Lower leg skin (tissue), 3 donors: ENCODE measurements at regions not wholly inside any gene's neighbourhood (a gene's known extent, or its start where the extent isn't known, plus 50 kb on each side); places are given as distances from the start of the nearest gene placed in this dataset.

ENCODE experiments used
- POLR2A ChIP-seq, 2 donors: fragments of 450-650 bp; IDR thresholded peaks; one replicate each; pipeline ENCODE4 v1.6.1; 2016 to 2017; ENCODE audit warnings: antibody characterized with exemption in 2 of 2, mild to moderate bottlenecking in 1 of 2, moderate library complexity in 1 of 2
- TF ChIP-seq, protein P1 (sequence below), 3 donors: fragments of 450-650 bp; IDR thresholded peaks; one replicate each; pipeline ENCODE4 v1.5.1; 2016; ENCODE audit warnings: antibody characterized with exemption in 3 of 3, mild to moderate bottlenecking in 3 of 3, moderate library complexity in 2 of 3

DNA sequence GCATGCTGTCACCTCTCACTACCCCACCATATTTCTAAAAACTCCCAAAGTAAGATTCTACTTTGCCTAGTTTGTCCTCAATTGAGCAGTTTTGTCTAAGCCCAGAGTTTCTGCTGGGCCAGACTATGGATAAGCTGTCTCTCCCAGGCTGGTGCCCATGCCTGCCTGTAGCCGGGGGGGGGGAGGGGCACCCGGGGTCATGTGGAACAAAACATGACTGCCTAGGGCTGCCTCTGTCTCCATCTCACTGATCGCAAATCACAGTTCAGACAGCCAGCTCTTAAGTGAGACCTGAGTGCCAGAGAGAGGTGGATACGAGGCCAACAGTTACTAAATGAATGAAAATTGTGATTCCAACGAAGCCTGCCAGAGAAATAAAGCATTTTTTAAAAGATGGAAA lies 78.8 kb upstream of the RPRML start:
- TF ChIP-seq, protein P1, sequence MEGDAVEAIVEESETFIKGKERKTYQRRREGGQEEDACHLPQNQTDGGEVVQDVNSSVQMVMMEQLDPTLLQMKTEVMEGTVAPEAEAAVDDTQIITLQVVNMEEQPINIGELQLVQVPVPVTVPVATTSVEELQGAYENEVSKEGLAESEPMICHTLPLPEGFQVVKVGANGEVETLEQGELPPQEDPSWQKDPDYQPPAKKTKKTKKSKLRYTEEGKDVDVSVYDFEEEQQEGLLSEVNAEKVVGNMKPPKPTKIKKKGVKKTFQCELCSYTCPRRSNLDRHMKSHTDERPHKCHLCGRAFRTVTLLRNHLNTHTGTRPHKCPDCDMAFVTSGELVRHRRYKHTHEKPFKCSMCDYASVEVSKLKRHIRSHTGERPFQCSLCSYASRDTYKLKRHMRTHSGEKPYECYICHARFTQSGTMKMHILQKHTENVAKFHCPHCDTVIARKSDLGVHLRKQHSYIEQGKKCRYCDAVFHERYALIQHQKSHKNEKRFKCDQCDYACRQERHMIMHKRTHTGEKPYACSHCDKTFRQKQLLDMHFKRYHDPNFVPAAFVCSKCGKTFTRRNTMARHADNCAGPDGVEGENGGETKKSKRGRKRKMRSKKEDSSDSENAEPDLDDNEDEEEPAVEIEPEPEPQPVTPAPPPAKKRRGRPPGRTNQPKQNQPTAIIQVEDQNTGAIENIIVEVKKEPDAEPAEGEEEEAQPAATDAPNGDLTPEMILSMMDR (IDR thresholded peaks at IDR 0.05): no peak
- no peak for TF ChIP-seq POLR2A (IDR thresholded peaks at IDR 0.05)
